ENCODE measurements at regions not wholly inside any gene's neighbourhood (a gene's known extent, or its start where the extent isn't known, plus 50 kb on each side); places are given as distances from the start of the nearest gene placed in this dataset.

DNA sequence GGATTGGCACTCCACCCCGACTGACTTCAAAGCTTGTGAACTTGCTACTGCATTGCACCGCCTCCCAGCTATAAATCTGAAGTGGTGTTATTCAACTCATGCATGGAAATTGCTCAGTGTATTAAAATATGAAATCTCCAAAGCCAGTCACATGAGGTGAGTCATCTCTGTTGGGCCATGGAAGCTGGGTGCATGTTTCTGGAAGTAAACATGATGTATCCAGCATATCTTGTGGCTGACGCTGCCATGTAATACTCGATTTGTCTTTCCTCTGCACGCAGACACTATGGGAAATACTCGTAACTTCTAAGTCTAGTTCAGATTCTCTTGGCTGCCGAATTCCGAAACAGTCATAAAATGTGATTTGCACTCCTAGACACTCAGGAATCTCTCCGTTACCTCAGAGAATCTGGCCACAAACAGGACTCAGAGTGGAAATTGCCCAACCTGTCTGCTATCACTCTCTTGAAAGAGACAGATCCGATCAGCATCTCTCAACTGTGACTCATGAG, 154.9 kb upstream of the MPPED2 start:
- DNase-seq (ENCODE audit: low read depth in 4 of 4, low spot score in 3 of 4), result no peak

DNA sequence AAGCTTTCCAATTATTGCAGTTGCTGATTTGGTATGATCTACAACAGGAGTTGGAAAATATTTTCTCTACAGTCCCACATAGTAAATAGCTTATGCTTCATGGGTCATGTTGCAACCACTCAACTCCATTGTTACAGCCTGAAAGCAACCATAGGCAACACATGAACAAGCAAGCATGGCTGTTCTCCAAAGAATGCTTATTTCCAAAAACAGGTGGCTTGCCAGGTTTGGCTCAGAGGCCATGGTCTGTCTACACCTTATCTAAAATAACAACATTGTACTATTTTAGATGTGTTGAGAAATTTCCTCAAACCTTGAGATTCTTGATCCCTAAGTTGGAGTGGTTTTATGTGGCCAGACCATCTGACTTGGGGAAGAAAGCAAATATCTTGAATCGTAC, 153.9 kb upstream of the MPPED2 start:
- no peak for DNase-seq (ENCODE audit: low read depth in 4 of 4, low spot score in 3 of 4)

- no peak for DNase-seq (ENCODE audit: low read depth in 4 of 4, low spot score in 3 of 4)
Observed at GRCh38 chr11:30735946-30736345, 149.8 kb upstream of the MPPED2 start.

DNA sequence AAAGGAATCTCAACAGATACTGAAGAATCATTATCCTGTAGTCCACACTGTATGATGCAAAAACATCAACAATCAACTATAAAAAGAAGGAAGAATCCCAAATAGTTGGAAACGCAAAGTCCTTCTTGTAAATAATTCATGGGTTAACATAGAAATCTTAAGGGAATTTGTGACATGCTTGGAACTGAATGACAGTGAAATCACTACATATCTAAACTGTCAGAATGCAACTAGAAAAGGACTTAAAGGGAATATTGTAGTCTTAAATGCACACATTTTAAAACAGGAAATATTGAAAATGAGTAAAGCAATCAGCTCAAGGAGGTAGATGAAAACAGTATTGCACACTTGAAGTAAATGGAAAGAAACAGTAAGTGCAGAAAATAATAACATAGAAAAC, 147.6 kb upstream of the MPPED2 start:
- no peak for DNase-seq (ENCODE audit: low read depth in 4 of 4, low spot score in 3 of 4)

DNA sequence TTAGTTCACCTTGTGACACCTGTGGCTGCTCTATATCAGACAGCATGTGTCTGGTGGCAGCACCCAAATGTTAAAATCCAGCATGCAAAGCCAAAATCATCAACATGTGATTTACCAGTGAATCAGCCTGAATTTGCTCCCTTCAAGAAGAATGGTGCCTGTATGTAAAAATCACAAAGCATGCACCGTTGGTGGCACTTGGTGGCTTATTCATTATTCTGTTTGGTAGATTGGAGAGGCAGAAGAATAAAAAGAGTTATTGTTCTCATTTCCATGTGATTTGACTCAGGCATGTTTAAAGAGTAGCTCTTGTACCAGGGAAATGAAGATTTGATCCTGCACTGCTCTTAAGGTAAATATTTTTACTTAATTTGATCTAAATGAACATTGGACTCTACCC, 143.9 kb upstream of the MPPED2 start:
- no peak for DNase-seq (ENCODE audit: low read depth in 4 of 4, low spot score in 3 of 4)

DNA sequence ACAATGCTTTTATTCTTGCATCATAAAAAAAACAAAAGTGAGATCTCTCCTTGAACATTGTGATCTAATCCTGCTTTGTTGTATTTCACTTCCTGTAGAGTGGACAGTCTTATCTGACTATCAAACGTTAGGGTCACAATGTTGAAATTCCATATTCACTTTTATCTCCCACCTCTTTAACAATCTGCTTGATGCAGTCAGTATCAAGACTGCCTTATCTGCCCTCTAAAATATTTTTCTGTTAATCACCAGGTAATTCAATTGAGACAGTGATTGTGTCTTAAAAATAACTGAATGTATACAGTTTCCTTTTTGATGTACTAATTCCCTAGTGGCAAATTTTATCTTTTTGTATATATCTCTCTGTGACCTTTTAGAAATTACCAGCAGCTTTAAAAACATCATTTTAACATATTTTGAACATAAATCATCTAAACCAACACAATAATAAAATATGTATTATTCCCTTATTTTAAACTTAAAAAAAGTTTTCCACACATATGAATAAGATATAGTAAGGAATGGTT, 143.1 kb upstream of the MPPED2 start:
- DNase-seq (ENCODE audit: low read depth in 4 of 4, low spot score in 3 of 4), result no peak

- DNase-seq (ENCODE audit: low read depth in 4 of 4, low spot score in 3 of 4), result no peak
Observed at GRCh38 chr11:30725645-30726195, 139.6 kb upstream of the MPPED2 start.

DNA sequence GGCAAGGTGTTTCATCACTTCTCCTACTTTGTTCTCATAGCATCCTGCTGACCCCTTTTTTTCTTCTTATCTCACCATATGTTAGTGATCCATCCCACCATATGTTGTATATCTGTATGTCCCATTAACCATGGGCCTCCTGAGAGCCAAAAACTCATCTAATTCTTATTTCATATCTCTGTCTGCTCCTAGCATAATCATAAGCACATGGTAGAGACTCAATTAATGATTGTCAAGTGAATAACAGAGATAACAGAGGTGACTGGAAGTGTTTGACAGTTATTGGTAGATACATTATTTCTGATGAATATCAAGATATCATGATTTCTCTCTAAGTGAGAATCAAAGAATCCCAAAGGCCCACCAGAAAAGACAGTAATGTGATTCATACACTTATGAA, 138.1 kb upstream of the MPPED2 start:
- no peak for DNase-seq (ENCODE audit: low read depth in 4 of 4, low spot score in 3 of 4)

DNA sequence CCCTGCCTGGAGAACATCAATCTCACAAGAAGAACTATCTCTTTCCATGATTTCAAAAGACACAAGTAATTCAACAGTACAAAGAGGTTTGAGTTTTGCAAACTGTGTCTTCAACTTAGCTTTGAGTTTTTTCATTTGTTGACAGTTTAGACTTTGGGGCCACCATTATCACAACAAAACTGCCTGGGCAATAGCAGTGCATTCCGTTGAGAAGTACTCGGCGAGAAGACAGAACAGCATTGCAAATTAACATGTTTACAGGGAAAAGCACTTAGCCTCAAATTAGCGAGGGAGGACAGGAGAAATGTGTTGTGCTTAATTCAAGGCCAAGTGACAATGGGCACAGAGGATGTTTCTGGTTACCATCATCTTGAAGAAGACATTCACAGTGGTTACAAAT, 133.2 kb upstream of the MPPED2 start:
- no peak for DNase-seq (ENCODE audit: low read depth in 4 of 4, low spot score in 3 of 4)

- no peak for DNase-seq (ENCODE audit: low read depth in 4 of 4, low spot score in 3 of 4)
Observed at GRCh38 chr11:30717641-30718040, 131.5 kb upstream of the MPPED2 start.

DNA sequence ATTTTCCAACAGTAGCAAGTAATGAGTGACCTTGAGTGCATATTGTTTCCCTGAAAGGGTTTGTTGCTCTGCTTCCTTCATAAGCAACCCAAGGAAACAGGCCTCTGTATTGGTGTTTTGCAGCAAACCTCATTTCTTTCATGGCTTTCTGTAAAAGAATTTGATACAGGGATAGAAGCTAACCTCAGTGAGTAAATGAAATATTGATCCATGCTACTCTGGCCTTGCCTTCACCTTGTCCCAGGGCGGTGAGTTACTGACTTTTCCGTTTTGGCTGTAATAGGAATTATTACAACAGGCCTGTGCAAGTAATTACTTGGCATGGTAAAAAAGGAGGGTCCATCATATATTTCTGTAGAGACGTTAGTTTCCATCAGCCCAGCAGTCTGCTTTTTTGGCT, 130.9 kb upstream of the MPPED2 start:
- no peak for DNase-seq (ENCODE audit: low read depth in 4 of 4, low spot score in 3 of 4)

- no peak for DNase-seq (ENCODE audit: low read depth in 4 of 4, low spot score in 3 of 4)
Observed at GRCh38 chr11:30712749-30713148, 126.6 kb upstream of the MPPED2 start.

GRCh38 chr11:30710221-30710620, 124.1 kb upstream of the MPPED2 start:
- no peak for DNase-seq (ENCODE audit: low read depth in 4 of 4, low spot score in 3 of 4)

- no peak for DNase-seq (ENCODE audit: low read depth in 4 of 4, low spot score in 3 of 4)
Observed at GRCh38 chr11:30707110-30707509, 121.0 kb upstream of the MPPED2 start.

GRCh38 chr11:30705913-30706675, 119.9 kb upstream of the MPPED2 start:
- DNase-seq (ENCODE audit: low read depth in 4 of 4, low spot score in 3 of 4), result no peak

DNA sequence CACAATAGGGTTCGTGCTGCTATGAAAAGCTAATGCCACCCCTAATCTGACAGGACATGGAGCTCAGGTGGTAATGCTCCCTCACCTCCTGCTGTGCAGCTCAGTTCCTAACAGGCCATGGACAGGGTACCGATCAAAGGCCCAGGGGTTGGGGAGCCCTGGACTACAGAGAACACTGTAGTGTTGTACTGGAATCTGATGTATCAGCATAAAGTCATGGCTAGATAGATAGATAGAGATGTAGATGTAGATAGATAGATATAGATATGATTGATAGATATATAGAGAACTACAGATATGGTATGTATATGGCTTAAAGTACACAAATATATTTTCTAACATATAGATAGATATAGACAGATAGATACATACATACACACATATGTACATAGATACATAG, 112.3 kb upstream of the MPPED2 start:
- DNase-seq (ENCODE audit: low read depth in 4 of 4, low spot score in 3 of 4), result no peak

DNA sequence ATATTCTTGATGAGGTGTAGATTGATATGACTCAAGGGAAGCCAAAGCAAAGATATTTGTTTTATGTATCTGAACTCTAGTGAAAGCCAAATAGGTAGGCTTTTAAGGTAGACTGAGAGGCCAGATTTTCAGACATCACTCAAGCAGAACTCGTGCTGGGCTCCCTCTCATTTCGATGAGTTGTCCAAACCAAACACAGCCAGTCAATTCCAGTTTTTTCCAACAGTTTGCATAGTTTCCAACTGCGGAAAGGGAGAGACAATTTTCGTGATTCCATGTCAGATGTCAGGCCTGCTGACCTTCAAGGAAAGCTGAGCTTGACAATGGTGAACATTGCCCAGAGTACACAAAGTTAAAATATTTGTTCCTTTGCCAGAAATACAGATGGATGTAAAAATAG, 110.9 kb upstream of the MPPED2 start:
- DNase-seq (ENCODE audit: low read depth in 4 of 4, low spot score in 3 of 4), result no peak

DNA sequence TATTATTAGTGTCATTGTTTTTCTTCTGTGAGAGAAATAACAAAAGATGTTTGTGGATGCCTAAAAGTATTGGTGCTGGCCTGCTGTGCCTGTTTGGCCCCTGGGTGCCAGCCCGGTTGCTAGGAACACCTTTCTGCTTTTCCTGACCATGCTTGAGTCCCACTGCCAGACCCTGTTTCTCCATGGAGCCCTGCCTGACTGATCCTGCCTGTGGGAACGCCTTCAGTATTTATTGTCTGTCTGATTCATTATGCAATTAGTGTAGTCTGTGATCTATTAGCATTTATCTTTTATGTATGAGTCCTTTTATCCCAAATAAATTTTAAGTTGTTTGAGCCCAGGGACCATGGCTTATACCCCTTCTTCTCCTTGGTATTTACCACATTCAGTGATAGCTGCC, 98.6 kb upstream of the MPPED2 start:
- DNase-seq (ENCODE audit: low read depth in 4 of 4, low spot score in 3 of 4), result no peak

- no peak for DNase-seq (ENCODE audit: low read depth in 4 of 4, low spot score in 3 of 4)
Observed at GRCh38 chr11:30683176-30683575, 97.0 kb upstream of the MPPED2 start.

- no peak for DNase-seq (ENCODE audit: low read depth in 4 of 4, low spot score in 3 of 4)
Observed at GRCh38 chr11:30666817-30667216, 80.7 kb upstream of the MPPED2 start.

DNA sequence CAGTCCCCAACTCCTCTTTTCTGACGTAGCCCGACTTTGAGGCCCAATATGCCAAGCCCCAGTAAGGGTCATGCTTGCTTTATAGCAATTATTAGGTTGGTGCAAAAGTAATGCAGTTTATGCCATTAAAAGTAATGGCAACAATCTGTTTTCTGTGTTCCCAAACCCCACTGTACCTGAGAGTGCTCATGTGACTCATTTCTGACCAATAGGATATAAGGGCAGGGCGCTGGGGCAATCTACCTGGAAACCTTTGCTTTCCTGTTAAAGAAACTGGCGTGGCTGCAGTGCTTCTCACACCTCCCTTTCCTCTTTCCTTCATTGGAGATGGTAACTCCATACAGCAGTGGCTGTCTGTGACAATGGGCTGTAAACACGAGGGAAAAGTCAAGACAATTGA, 78.9 kb upstream of the MPPED2 start:
- no peak for DNase-seq (ENCODE audit: low read depth in 4 of 4, low spot score in 3 of 4)

- no peak for DNase-seq (ENCODE audit: low read depth in 4 of 4, low spot score in 3 of 4)
Observed at GRCh38 chr11:30653606-30654005, 67.5 kb upstream of the MPPED2 start.

Data from left renal pelvis (tissue), 4 donors.